ENCODE measurements at regions not wholly inside any gene's neighbourhood (a gene's known extent, or its start where the extent isn't known, plus 50 kb on each side); places are given as distances from the start of the nearest gene placed in this dataset.
A peak's percentile ranks its signal among the peaks of the same experiment; 100 is the strongest.

DNA sequence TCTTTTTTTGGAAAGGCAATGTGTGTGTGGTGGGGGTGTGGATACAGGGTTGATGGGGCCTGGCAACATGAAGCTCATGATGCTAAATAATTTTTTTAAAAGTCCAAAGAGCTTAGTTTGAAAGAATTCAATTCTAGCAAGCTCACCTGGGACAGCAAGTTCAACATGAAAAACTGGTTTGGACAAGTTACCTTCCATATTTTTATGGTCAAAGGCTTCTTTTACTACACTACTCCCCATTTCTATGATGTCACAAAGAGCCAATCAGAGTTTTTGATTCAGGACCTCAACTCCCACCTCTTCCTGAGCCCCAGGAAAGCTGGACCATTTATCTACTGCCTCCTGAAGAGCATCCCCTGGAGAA is 66.1 kb upstream of the CTNNBL1 start:
- H3K23ac ChIP-seq (ENCODE audit: low read length in 2 of 2), result no peak overlapping the region
- DNase-seq, result no peak

GRCh38 chr20:37627060-37627766 is 66.6 kb upstream of the CTNNBL1 start:
- Histone ChIP-seq H3K9ac (ENCODE audit: low read length) (no peak overlapping the region), H2AFZ (ENCODE audit: low read depth, low read length) (no peak overlapping the region), H2BK12ac (ENCODE audit: low read length in 2 of 2) (no peak overlapping the region), H4K91ac (ENCODE audit: low read length) (no peak overlapping the region), H2BK15ac (ENCODE audit: low read depth, poor library complexity, severe bottlenecking) (no peak overlapping the region), H3K9me3 (ENCODE audit: control insufficient read depth, low read length) (peaks cover 4% of the 10 kb centered on the region), H3K23ac (ENCODE audit: low read length in 2 of 2) (no peak overlapping the region), H3K79me1 (replicated peaks; ENCODE audit: low read length, poor library complexity, severe bottlenecking) (no peaks in the 10 kb centered on the region), H2BK120ac (ENCODE audit: low read depth, low read length) (no peak overlapping the region), H3K18ac (ENCODE audit: low read depth in 1 of 2, low read length in 2 of 2) (no peak overlapping the region), H3K14ac (ENCODE audit: low read length in 2 of 2) (no peak overlapping the region), H3K4me1 (ENCODE audit: control insufficient read depth, insufficient read depth, low read depth, low read length) (no peaks in the 10 kb centered on the region), H3K36me3 (ENCODE audit: control insufficient read depth in 1 of 2, insufficient read depth in 2 of 2, low read depth in 1 of 2, low read length in 2 of 2) (no peaks in the 10 kb centered on the region), H3K27ac (ENCODE audit: low read length, poor library complexity, severe bottlenecking) (no peak overlapping the region), H4K8ac (ENCODE audit: low read length) (no peak overlapping the region), H2BK5ac (ENCODE audit: low read depth, low read length, poor library complexity, severe bottlenecking) (no peak overlapping the region), H3K4me2 (ENCODE audit: low read length, poor library complexity, severe bottlenecking) (no peak overlapping the region), H2AK5ac (ENCODE audit: low read length, severe bottlenecking) (no peak overlapping the region), H3K4me3 (ENCODE audit: insufficient read depth in 1 of 2, low read depth in 1 of 2, low read length in 2 of 2) (no peak overlapping the region), H3K27me3 (ENCODE audit: control insufficient read depth in 1 of 2, insufficient read depth in 1 of 2, low read length in 2 of 2) (peaks cover 64 to 80% of the 10 kb centered on the region in 2 experiments), H3K4ac (ENCODE audit: low read depth in 1 of 2, low read length in 2 of 2) (no peak overlapping the region)
- peak; percentile 60 for DNase-seq
- 2% methylated on average over 6 of the region's 15 CpGs for WGBS

More for the DNA sequence above, 66.1 kb upstream of the CTNNBL1 start:
- Histone ChIP-seq H2BK15ac (ENCODE audit: low read depth, poor library complexity, severe bottlenecking) (no peak overlapping the region), H4K8ac (ENCODE audit: low read length) (no peak overlapping the region), H3K4me2 (ENCODE audit: low read length, poor library complexity, severe bottlenecking) (no peak overlapping the region), H2BK120ac (ENCODE audit: low read depth, low read length) (no peak overlapping the region), H2BK12ac (ENCODE audit: low read length in 2 of 2) (no peak overlapping the region), H3K4me3 (ENCODE audit: insufficient read depth in 1 of 2, low read depth in 1 of 2, low read length in 2 of 2) (no peak overlapping the region), H2BK5ac (ENCODE audit: low read depth, low read length, poor library complexity, severe bottlenecking) (no peak overlapping the region), H2AK5ac (ENCODE audit: low read length, severe bottlenecking) (no peak overlapping the region), H4K91ac (ENCODE audit: low read length) (no peak overlapping the region), H3K4ac (ENCODE audit: low read depth in 1 of 2, low read length in 2 of 2) (no peak overlapping the region), H3K27me3 (ENCODE audit: control insufficient read depth in 1 of 2, insufficient read depth in 1 of 2, low read length in 2 of 2) (peaks cover 58 to 80% of the 10 kb centered on the region in 2 experiments), H3K14ac (ENCODE audit: low read length in 2 of 2) (no peak overlapping the region), H3K9me3 (ENCODE audit: control insufficient read depth, low read length) (peaks cover 4% of the 10 kb centered on the region), H2AFZ (ENCODE audit: low read depth, low read length) (no peak overlapping the region), H3K4me1 (ENCODE audit: control insufficient read depth, insufficient read depth, low read depth, low read length) (no peaks in the 10 kb centered on the region), H3K79me1 (replicated peaks; ENCODE audit: low read length, poor library complexity, severe bottlenecking) (no peaks in the 10 kb centered on the region), H3K27ac (ENCODE audit: low read length, poor library complexity, severe bottlenecking) (no peak overlapping the region), H3K36me3 (ENCODE audit: control insufficient read depth in 1 of 2, insufficient read depth in 2 of 2, low read depth in 1 of 2, low read length in 2 of 2) (no peaks in the 10 kb centered on the region), H3K9ac (ENCODE audit: low read length) (no peak overlapping the region), H3K18ac (ENCODE audit: low read depth in 1 of 2, low read length in 2 of 2) (no peak overlapping the region)

- Histone ChIP-seq H3K23ac (ENCODE audit: low read length in 2 of 2) (no peak overlapping the region), H2BK15ac (ENCODE audit: low read depth, poor library complexity, severe bottlenecking) (no peak overlapping the region), H3K4me2 (ENCODE audit: low read length, poor library complexity, severe bottlenecking) (no peak overlapping the region), H2BK120ac (ENCODE audit: low read depth, low read length) (no peak overlapping the region), H3K36me3 (ENCODE audit: control insufficient read depth in 1 of 2, insufficient read depth in 2 of 2, low read depth in 1 of 2, low read length in 2 of 2) (no peaks in the 10 kb centered on the region), H4K8ac (ENCODE audit: low read length) (no peak overlapping the region), H3K9ac (ENCODE audit: low read length) (no peak overlapping the region), H2BK5ac (ENCODE audit: low read depth, low read length, poor library complexity, severe bottlenecking) (no peak overlapping the region), H3K79me1 (replicated peaks; ENCODE audit: low read length, poor library complexity, severe bottlenecking) (no peaks in the 10 kb centered on the region), H3K14ac (ENCODE audit: low read length in 2 of 2) (no peak overlapping the region), H3K27ac (ENCODE audit: low read length, poor library complexity, severe bottlenecking) (no peak overlapping the region), H3K27me3 (ENCODE audit: control insufficient read depth in 1 of 2, insufficient read depth in 1 of 2, low read length in 2 of 2) (peaks cover 55 to 78% of the 10 kb centered on the region in 2 experiments), H3K4me3 (ENCODE audit: insufficient read depth in 1 of 2, low read depth in 1 of 2, low read length in 2 of 2) (no peak overlapping the region), H2BK12ac (ENCODE audit: low read length in 2 of 2) (no peak overlapping the region), H3K4ac (ENCODE audit: low read depth in 1 of 2, low read length in 2 of 2) (no peak overlapping the region), H3K9me3 (ENCODE audit: control insufficient read depth, low read length) (peaks cover 4% of the 10 kb centered on the region), H2AK5ac (ENCODE audit: low read length, severe bottlenecking) (no peak overlapping the region), H4K91ac (ENCODE audit: low read length) (no peak overlapping the region), H3K18ac (ENCODE audit: low read depth in 1 of 2, low read length in 2 of 2) (no peak overlapping the region), H3K4me1 (ENCODE audit: control insufficient read depth, insufficient read depth, low read depth, low read length) (no peaks in the 10 kb centered on the region), H2AFZ (ENCODE audit: low read depth, low read length) (no peak overlapping the region)
- no peak for DNase-seq
- WGBS, result 0% methylated on average over 1 of the region's 1 CpG
These were observed 68.9 kb upstream of the CTNNBL1 start for GRCh38 chr20:37624963-37625362.

DNA sequence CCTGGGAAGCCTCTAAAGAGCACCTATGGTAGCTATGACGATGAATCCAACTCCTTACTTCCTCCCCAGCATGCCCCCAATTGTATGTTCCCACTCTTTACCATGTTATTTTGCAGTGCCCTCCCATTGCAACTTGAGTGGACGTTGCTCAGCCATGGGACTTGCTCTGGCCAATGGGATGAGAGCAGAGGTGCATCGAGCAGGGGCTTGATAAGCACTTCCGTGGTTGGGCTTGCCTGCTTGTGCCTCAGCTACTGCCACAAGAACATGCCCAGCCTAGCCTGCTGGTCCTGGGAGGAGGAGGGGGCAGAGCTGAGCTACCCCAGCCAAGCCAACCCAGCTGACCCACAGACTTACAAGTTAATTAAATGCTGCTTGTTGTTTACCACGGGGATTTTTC is 71.1 kb upstream of the CTNNBL1 start:
- no peak overlapping the region for H2AK5ac ChIP-seq (ENCODE audit: low read length, severe bottlenecking)
- H3K9ac ChIP-seq (ENCODE audit: low read length), result no peak overlapping the region
- no peaks in the 10 kb centered on the region for H3K36me3 ChIP-seq (ENCODE audit: control insufficient read depth in 1 of 2, insufficient read depth in 2 of 2, low read depth in 1 of 2, low read length in 2 of 2)
- no peak overlapping the region for H2AFZ ChIP-seq (ENCODE audit: low read depth, low read length)
- H2BK5ac ChIP-seq (ENCODE audit: low read depth, low read length, poor library complexity, severe bottlenecking), result no peak overlapping the region
- no peak overlapping the region for H3K27ac ChIP-seq (ENCODE audit: low read length, poor library complexity, severe bottlenecking)
- no peak overlapping the region for H2BK12ac ChIP-seq (ENCODE audit: low read length in 2 of 2)
- no peak overlapping the region for H3K23ac ChIP-seq (ENCODE audit: low read length in 2 of 2)
- no peaks in the 10 kb centered on the region for H3K9me3 ChIP-seq (ENCODE audit: control insufficient read depth, low read length)
- no peak overlapping the region for H3K14ac ChIP-seq (ENCODE audit: low read length in 2 of 2)
- H3K4me2 ChIP-seq (ENCODE audit: low read length, poor library complexity, severe bottlenecking), result no peak overlapping the region
- no peak for DNase-seq
- H4K8ac ChIP-seq (ENCODE audit: low read length), result no peak overlapping the region
- no peaks in the 10 kb centered on the region for H3K79me1 ChIP-seq (replicated peaks; ENCODE audit: low read length, poor library complexity, severe bottlenecking)
- peaks cover 46 to 74% of the 10 kb centered on the region in 2 experiments for H3K27me3 ChIP-seq (ENCODE audit: control insufficient read depth in 1 of 2, insufficient read depth in 1 of 2, low read length in 2 of 2)
- no peak overlapping the region for H4K91ac ChIP-seq (ENCODE audit: low read length)
- WGBS, result 39% methylated on average over 5 of the region's 5 CpGs
- H3K4me1 ChIP-seq (ENCODE audit: control insufficient read depth, insufficient read depth, low read depth, low read length), result no peaks in the 10 kb centered on the region
- H2BK120ac ChIP-seq (ENCODE audit: low read depth, low read length), result no peak overlapping the region
- no peak overlapping the region for H2BK15ac ChIP-seq (ENCODE audit: low read depth, poor library complexity, severe bottlenecking)
- H3K18ac ChIP-seq (ENCODE audit: low read depth in 1 of 2, low read length in 2 of 2), result peak overlapping the region in 1 of 2 experiments; percentile 29
- H3K4me3 ChIP-seq (ENCODE audit: insufficient read depth in 1 of 2, low read depth in 1 of 2, low read length in 2 of 2), result no peak overlapping the region
- no peak overlapping the region for H3K4ac ChIP-seq (ENCODE audit: low read depth in 1 of 2, low read length in 2 of 2)

Data from mesenchymal stem cell (in vitro differentiated cells and primary cell).